A549 (cell line): ENCODE measurements at regions not wholly inside any gene's neighbourhood (a gene's known extent, or its start where the extent isn't known, plus 50 kb on each side); places are given as distances from the start of the nearest gene placed in this dataset.

ENCODE experiments used
- ATAC-seq, 2 experiments: fragments of 200-7000 bp in 1 of 2; fragments of >200 bp in 1 of 2; cut with Nextera tagmentation in 1 of 2; cut with Tn5 transposase in 1 of 2; 3 replicates each; pipeline versions ENCODE4 v1.8.0 to v1.9.1; 2018 to 2020; ENCODE audit warnings: mild to moderate bottlenecking in 1 of 2, moderate library complexity in 1 of 2
- CTCF ChIA-PET: fragments of 300-600 bp; sonication (Branson Sonifier 250); formaldehyde crosslinking; extraction: SDS; loops from one replicate; lab custom pipeline; 2021; ENCODE audit warnings: antibody characterized with exemption, inconsistent platforms; lab: Yijun Ruan, JAX
- POLR2A ChIA-PET: fragments of 350-600 bp; formaldehyde crosslinking; extraction: SDS; loops from one replicate; lab custom pipeline; 2021; ENCODE audit warnings: antibody characterized with exemption, inconsistent platforms; lab: Yijun Ruan, JAX
- DNase-seq, 2 experiments: peaks; one replicate each; pipeline versions ENCODE4 v3.0.0 to v3.0.0-alpha.2; 2011 to 2016; ENCODE audit warnings: low read depth in 1 of 2, low spot score in 1 of 2
- FAIRE-seq: peaks from 2 replicates; lab custom pipeline; 2011; peaks lifted over from hg19 to GRCh38; lab: Jason Lieb, UNC
- H3K27ac ChIP-seq, 2 experiments: fragments of >200 bp; sonication (Bioruptor Twin); formaldehyde crosslinking; 3 replicates each; pipeline ENCODE4 v1.5.1; 2016 to 2017
- H3K4me1 ChIP-seq: fragments of >200 bp; sonication (Bioruptor Twin); formaldehyde crosslinking; 3 replicates; pipeline ENCODE4 v1.6.1; 2016
- H3K4me2 ChIP-seq: fragments of >200 bp; sonication (Bioruptor Twin); formaldehyde crosslinking; 3 replicates; pipeline ENCODE4 v1.6.1; 2016
- H3K4me3 ChIP-seq: fragments of >200 bp; sonication (Bioruptor Twin); formaldehyde crosslinking; 3 replicates; pipeline ENCODE4 v1.5.1; 2016
- H3K9me3 ChIP-seq: fragments of >200 bp; sonication (Bioruptor Twin); formaldehyde crosslinking; 3 replicates; pipeline ENCODE4 v1.6.1; 2016
- BHLHE40 ChIP-seq: IDR thresholded peaks from 2 replicates; pipeline ENCODE4 v1.6.1; 2012; ENCODE audit warnings: low read depth, low read length, inconsistent platforms
- CBX2 ChIP-seq: fragments of 200-600 bp; sonication (generic); IDR thresholded peaks from 2 replicates; pipeline ENCODE4 v1.6.1; 2016; ENCODE audit warnings: low read depth, mild to moderate bottlenecking, borderline replicate concordance
- CBX8 ChIP-seq: fragments of 200-600 bp; sonication (generic); IDR thresholded peaks from 2 replicates; pipeline ENCODE4 v1.6.1; 2016
- CEBPB ChIP-seq, 2 experiments: fragments of >200 bp in 1 of 2; sonication (Bioruptor Twin) in 1 of 2; formaldehyde crosslinking in 1 of 2; IDR thresholded peaks; 2 replicates each; pipeline ENCODE4 v1.6.1; 2012 to 2016
- EHF ChIP-seq: fragments of 250-450 bp; sonication (Bioruptor Pico); IDR thresholded peaks from 2 replicates; pipeline ENCODE4 v1.5.0; 2020; ENCODE audit warnings: mild to moderate bottlenecking
- EP300 ChIP-seq, 2 experiments: fragments of >200 bp; sonication (Bioruptor Twin); formaldehyde crosslinking; IDR thresholded peaks; 2 replicates in 1 of 2; 3 replicates in 1 of 2; pipeline ENCODE4 v1.6.1; 2016 to 2017
- FOSB ChIP-seq: fragments of 250-450 bp; sonication (Bioruptor Pico); IDR thresholded peaks from 2 replicates; pipeline ENCODE4 v1.5.0; 2020; ENCODE audit warnings: mild to moderate bottlenecking, moderate library complexity
- GATA3 ChIP-seq: IDR thresholded peaks from 2 replicates; pipeline ENCODE4 v1.6.1; 2012; ENCODE audit warnings: borderline replicate concordance
- HEYL ChIP-seq: fragments of 250-450 bp; sonication (Bioruptor Pico); IDR thresholded peaks from 2 replicates; pipeline ENCODE4 v1.8.0; 2021; ENCODE audit warnings: mild to moderate bottlenecking, moderate library complexity
- HOXB13 ChIP-seq: fragments of 250-450 bp; sonication (Bioruptor Pico); IDR thresholded peaks from 2 replicates; pipeline ENCODE4 v1.5.0; 2020; ENCODE audit warnings: low read depth, mild to moderate bottlenecking, moderate library complexity
- KDM1A ChIP-seq: fragments of 200-600 bp; sonication (generic); IDR thresholded peaks from 2 replicates; pipeline ENCODE4 v1.6.1; 2016; ENCODE audit warnings: low read depth, mild to moderate bottlenecking
- KDM5A ChIP-seq: fragments of 200-600 bp; sonication (generic); IDR thresholded peaks from 2 replicates; pipeline ENCODE4 v1.6.1; 2016; ENCODE audit warnings: antibody characterized with exemption, mild to moderate bottlenecking
- MYC ChIP-seq: IDR thresholded peaks from 2 replicates; pipeline ENCODE4 v1.6.1; 2012; ENCODE audit warnings: mild to moderate bottlenecking, inconsistent platforms, low read length, improper control_type of control experiment, borderline replicate concordance
- NFE2L2 ChIP-seq: fragments of 150-350 bp; conservative IDR thresholded peaks from 2 replicates; pipeline ENCODE4 v1.6.1; 2014; ENCODE audit warnings: low read length
- NPAS2 ChIP-seq: fragments of 250-450 bp; sonication (Bioruptor Pico); IDR thresholded peaks from 2 replicates; pipeline ENCODE4 v1.8.0; 2022; ENCODE audit warnings: mild to moderate bottlenecking, moderate library complexity, borderline replicate concordance
- RARB ChIP-seq: fragments of 250-450 bp; sonication (Bioruptor Pico); IDR thresholded peaks from 2 replicates; pipeline ENCODE4 v1.8.0; 2021; ENCODE audit warnings: mild to moderate bottlenecking, moderate library complexity
- REST ChIP-seq: fragments of 200-600 bp; sonication (generic); IDR thresholded peaks from 2 replicates; pipeline ENCODE4 v1.6.1; 2016; ENCODE audit warnings: antibody characterized with exemption, mild to moderate bottlenecking, moderate library complexity
- RFX5 ChIP-seq: fragments of 450-650 bp; IDR thresholded peaks from 2 replicates; pipeline ENCODE4 v1.7.1; 2014; ENCODE audit warnings: antibody characterized with exemption, mild to moderate bottlenecking, moderate library complexity
- TFCP2L1 ChIP-seq: fragments of 250-450 bp; sonication (Bioruptor Pico); IDR thresholded peaks from 2 replicates; pipeline ENCODE4 v1.5.0; 2021; ENCODE audit warnings: mild to moderate bottlenecking
- TP53 ChIP-seq: fragments of 250-450 bp; sonication (Bioruptor Pico); IDR thresholded peaks from 2 replicates; pipeline ENCODE4 v1.5.0; 2021; ENCODE audit warnings: mild to moderate bottlenecking, moderate library complexity
- ZC3H11A ChIP-seq: fragments of 450-650 bp; IDR thresholded peaks from 2 replicates; pipeline ENCODE4 v1.6.1; 2014; ENCODE audit warnings: antibody characterized with exemption, mild to moderate bottlenecking
- ZNF302 ChIP-seq: fragments of 250-450 bp; sonication (Bioruptor Pico); IDR thresholded peaks from 2 replicates; pipeline ENCODE4 v1.9.0; 2021; ENCODE audit warnings: inconsistent platforms, mild to moderate bottlenecking, moderate library complexity
- WGBS: methylation state at CpG from one replicate; pipeline ENCODE4 v1.1.6; 2017; ENCODE audit errors: missing lambda C conversion rate; 5-methylcytosine and 5-hydroxymethylcytosine counted together
- TF ChIP-seq, protein P1 (sequence below): IDR thresholded peaks from 2 replicates; pipeline ENCODE4 v1.6.1; 2012
- TF ChIP-seq, protein P2 (sequence below): fragments of 450-650 bp; IDR thresholded peaks from 2 replicates; pipeline ENCODE4 v1.6.1; 2014; ENCODE audit warnings: antibody characterized with exemption
- TF ChIP-seq, protein P3 (sequence below): IDR thresholded peaks from 2 replicates; pipeline ENCODE4 v1.6.1; 2012; ENCODE audit warnings: low read depth, borderline replicate concordance
- TF ChIP-seq, protein P4 (sequence below): fragments of 250-450 bp; sonication (Bioruptor Pico); IDR thresholded peaks from 2 replicates; pipeline ENCODE4 v1.5.0; 2020; ENCODE audit warnings: low read depth, mild to moderate bottlenecking, moderate library complexity

- DNase-seq (no peak), ATAC-seq (no peak), FAIRE-seq (no peak)
- Histone ChIP-seq H3K4me2 (no peak overlapping the region), H3K4me1 (no peaks in the 10 kb centered on the region), H3K9me3 (no peaks in the 10 kb centered on the region), H3K27ac (no peak overlapping the region), H3K4me3 (no peak overlapping the region)
- 2% methylated on average over 2 of the region's 2 CpGs for WGBS
- CTCF ChIA-PET, result no interaction called here
- no peak for TF ChIP-seq REST
- no peak for TF ChIP-seq TFCP2L1 (CRISPR knock-in tag)
- TF ChIP-seq CBX8, result no peak
- POLR2A ChIA-PET, result no interaction called here
Observed at GRCh38 chr9:85186218-85186585, 516.7 kb downstream of the NTRK2 start.

- ChIA-PET POLR2A (no interaction called here), CTCF (no interaction called here)
- no peak for FAIRE-seq
- DNase-seq, result no peak
- H3K4me2 ChIP-seq, result no peak overlapping the region
- ATAC-seq, result no peak
- WGBS, result 61% methylated on average over 3 of the region's 3 CpGs
- no peaks in the 10 kb centered on the region for H3K4me1 ChIP-seq
- no peaks in the 10 kb centered on the region for H3K9me3 ChIP-seq
- H3K27ac ChIP-seq, result no peak overlapping the region
- no peak for TF ChIP-seq RARB (CRISPR knock-in tag)
- no peak for TF ChIP-seq TP53 (CRISPR knock-in tag)
- no peak overlapping the region for H3K4me3 ChIP-seq
Observed at GRCh38 chr9:85185486-85186217, 516.1 kb downstream of the NTRK2 start.

GRCh38 chr9:85182383-85182782, 512.9 kb downstream of the NTRK2 start:
- ATAC-seq (no peak), FAIRE-seq (no peak), DNase-seq (no peak)
- Histone ChIP-seq H3K4me3 (no peak overlapping the region), H3K4me2 (no peak overlapping the region), H3K4me1 (no peaks in the 10 kb centered on the region), H3K27ac (no peak overlapping the region), H3K9me3 (no peaks in the 10 kb centered on the region)
- CTCF ChIA-PET, result interaction anchor here (1.1 kb wide), 1 partner anchor 29 kb away, joined by 3 read pairs; no protein-coding TSS in a partner anchor
- 4% methylated on average over 4 of the region's 4 CpGs for WGBS
- POLR2A ChIA-PET, result no interaction called here
- TF ChIP-seq, protein P1, sequence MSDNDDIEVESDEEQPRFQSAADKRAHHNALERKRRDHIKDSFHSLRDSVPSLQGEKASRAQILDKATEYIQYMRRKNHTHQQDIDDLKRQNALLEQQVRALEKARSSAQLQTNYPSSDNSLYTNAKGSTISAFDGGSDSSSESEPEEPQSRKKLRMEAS, result no peak
- TF ChIP-seq FOSB (CRISPR knock-in tag), result no peak
- TF ChIP-seq RFX5, result no peak
- TF ChIP-seq NPAS2, result no peak
- TF ChIP-seq EHF, result no peak
- no peak for TF ChIP-seq EP300 (IDR thresholded peaks at IDR 0.05)
- TF ChIP-seq, protein P2, sequence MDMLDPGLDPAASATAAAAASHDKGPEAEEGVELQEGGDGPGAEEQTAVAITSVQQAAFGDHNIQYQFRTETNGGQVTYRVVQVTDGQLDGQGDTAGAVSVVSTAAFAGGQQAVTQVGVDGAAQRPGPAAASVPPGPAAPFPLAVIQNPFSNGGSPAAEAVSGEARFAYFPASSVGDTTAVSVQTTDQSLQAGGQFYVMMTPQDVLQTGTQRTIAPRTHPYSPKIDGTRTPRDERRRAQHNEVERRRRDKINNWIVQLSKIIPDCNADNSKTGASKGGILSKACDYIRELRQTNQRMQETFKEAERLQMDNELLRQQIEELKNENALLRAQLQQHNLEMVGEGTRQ, result no peak
- no peak for TF ChIP-seq ZNF302 (CRISPR knock-in tag)
- TF ChIP-seq GATA3, result no peak
- no peak for TF ChIP-seq KDM1A

GRCh38 chr9:85178474-85178873, 508.9 kb downstream of the NTRK2 start:
- ATAC-seq (no peak), DNase-seq (no peak), FAIRE-seq (no peak)
- 10% methylated on average over 4 of the region's 4 CpGs for WGBS
- H3K4me3 ChIP-seq, result no peak overlapping the region
- CTCF ChIA-PET, result interaction anchor here (0.7 to 1.0 kb wide), 2 partner anchors 36 to 228 kb away, joined by 3 read pairs; no protein-coding TSS in a partner anchor
- no peaks in the 10 kb centered on the region for H3K4me1 ChIP-seq
- H3K4me2 ChIP-seq, result no peak overlapping the region
- POLR2A ChIA-PET, result no interaction called here
- no peaks in the 10 kb centered on the region for H3K9me3 ChIP-seq
- no peak overlapping the region for H3K27ac ChIP-seq
- TF ChIP-seq CEBPB (IDR thresholded peaks at IDR 0.05) (no peak), HOXB13 (CRISPR knock-in tag) (no peak), HEYL (CRISPR knock-in tag) (no peak), CBX2 (no peak), BHLHE40 (no peak), KDM5A (no peak), NFE2L2 (no peak), MYC (no peak), ZC3H11A (no peak)
- TF ChIP-seq, protein P2, result no peak
- TF ChIP-seq, protein P3, sequence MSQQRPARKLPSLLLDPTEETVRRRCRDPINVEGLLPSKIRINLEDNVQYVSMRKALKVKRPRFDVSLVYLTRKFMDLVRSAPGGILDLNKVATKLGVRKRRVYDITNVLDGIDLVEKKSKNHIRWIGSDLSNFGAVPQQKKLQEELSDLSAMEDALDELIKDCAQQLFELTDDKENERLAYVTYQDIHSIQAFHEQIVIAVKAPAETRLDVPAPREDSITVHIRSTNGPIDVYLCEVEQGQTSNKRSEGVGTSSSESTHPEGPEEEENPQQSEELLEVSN, result no peak
- TF ChIP-seq, protein P4, sequence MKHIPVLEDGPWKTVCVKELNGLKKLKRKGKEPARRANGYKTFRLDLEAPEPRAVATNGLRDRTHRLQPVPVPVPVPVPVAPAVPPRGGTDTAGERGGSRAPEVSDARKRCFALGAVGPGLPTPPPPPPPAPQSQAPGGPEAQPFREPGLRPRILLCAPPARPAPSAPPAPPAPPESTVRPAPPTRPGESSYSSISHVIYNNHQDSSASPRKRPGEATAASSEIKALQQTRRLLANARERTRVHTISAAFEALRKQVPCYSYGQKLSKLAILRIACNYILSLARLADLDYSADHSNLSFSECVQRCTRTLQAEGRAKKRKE (CRISPR knock-in tag), result no peak
